ENCODE measurements at regions not wholly inside any gene's neighbourhood (a gene's known extent, or its start where the extent isn't known, plus 50 kb on each side); places are given as distances from the start of the nearest gene placed in this dataset.

GRCh38 chr14:34331728-34332623 lies 130.1 kb downstream of the SPTSSA start (continued):
- peak; percentile 74; the same call in 1 of the 2 replicates for TF ChIP-seq FUBP1 (CRISPR knock-in tag; IDR thresholded peaks at IDR 0.05; ENCODE audit: borderline replicate concordance)
- TF ChIP-seq MYPOP (CRISPR knock-in tag; IDR thresholded peaks at IDR 0.05), result peak; percentile 85
- TF ChIP-seq ZNF784 (CRISPR knock-in tag; IDR thresholded peaks at IDR 0.05; ENCODE audit: borderline replicate concordance), result 0 out of 2 replicates have a peak, but pooled peaks have one; percentile 30
- TF ChIP-seq AHDC1 (CRISPR knock-in tag; IDR thresholded peaks at IDR 0.05; ENCODE audit: borderline replicate concordance), result peak; percentile 59; the same call in 1 of the 2 replicates
- 0 out of 2 replicates have a peak, but pooled peaks have one; percentile 67 for TF ChIP-seq ZSCAN21 (CRISPR knock-in tag; IDR thresholded peaks at IDR 0.05; ENCODE audit: borderline replicate concordance)
- peak; percentile 65; the same call in 1 of the 2 replicates for TF ChIP-seq MED1 (CRISPR knock-in tag; IDR thresholded peaks at IDR 0.05)
- TF ChIP-seq SMYD3 (CRISPR knock-in tag; IDR thresholded peaks at IDR 0.05), result peak; percentile 48; the same call in 1 of the 2 replicates
- no peak for TF ChIP-seq AGO2 (optimal IDR thresholded peaks at IDR 0.05; ENCODE audit: low read depth, low read length)
- 0 out of 2 replicates have a peak, but pooled peaks have one; percentile 75 for TF ChIP-seq GTF2F1 (IDR thresholded peaks at IDR 0.05; ENCODE audit: low read length)
- peak; percentile 91; the same call in 1 of the 2 replicates for TF ChIP-seq ZNF691 (CRISPR knock-in tag; IDR thresholded peaks at IDR 0.05; ENCODE audit: borderline replicate concordance, low read depth)
- no peak for TF ChIP-seq REXO4 (CRISPR knock-in tag; IDR thresholded peaks at IDR 0.05; ENCODE audit: borderline replicate concordance)
- peak; percentile 70; the same call in 1 of the 2 replicates for TF ChIP-seq SMARCC2 (IDR thresholded peaks at IDR 0.05)
- peak; percentile 46; the same call in 1 of the 2 replicates for TF ChIP-seq MBD4 (IDR thresholded peaks at IDR 0.05; ENCODE audit: borderline replicate concordance, low read length)
- TF ChIP-seq ZNF879 (CRISPR knock-in tag; IDR thresholded peaks at IDR 0.05), result no peak; the same call in 1 of the 2 replicates
- TF ChIP-seq ZSCAN25 (CRISPR knock-in tag; IDR thresholded peaks at IDR 0.05), result peak; percentile 41; the same call in 1 of the 2 replicates

All from HepG2 (cell line).